HepG2 (cell line): ENCODE measurements at regions not wholly inside any gene's neighbourhood (a gene's known extent, or its start where the extent isn't known, plus 50 kb on each side); places are given as distances from the start of the nearest gene placed in this dataset.

ENCODE experiments used
- ADNP ChIP-seq: sonication (generic); formaldehyde crosslinking; IDR thresholded peaks from 2 replicates; pipeline ENCODE4 v1.4.0; 2020; ENCODE audit warnings: missing genetic modification reagents
- ATF6 ChIP-seq: sonication (generic); formaldehyde crosslinking; conservative IDR thresholded peaks from 2 replicates; pipeline ENCODE4 v1.4.0; 2020; ENCODE audit warnings: missing genetic modification reagents
- HOXA3 ChIP-seq: sonication (generic); formaldehyde crosslinking; IDR thresholded peaks from 2 replicates; pipeline ENCODE4 v1.5.0; 2020; ENCODE audit warnings: missing genetic modification reagents
- NR2F6 ChIP-seq, 2 experiments: IDR thresholded peaks; 2 replicates each; pipeline ENCODE4 v1.6.1; 2016; ENCODE audit warnings: antibody characterized with exemption in 1 of 2, mild to moderate bottlenecking in 1 of 2
- ZBTB1 ChIP-seq: sonication (generic); formaldehyde crosslinking; IDR thresholded peaks from 2 replicates; pipeline ENCODE4 v1.4.0; 2020; ENCODE audit warnings: missing genetic modification reagents, borderline replicate concordance
- ZNF101 ChIP-seq: sonication (generic); formaldehyde crosslinking; IDR thresholded peaks from 2 replicates; pipeline ENCODE4 v1.4.0; 2020; ENCODE audit warnings: mild to moderate bottlenecking, low read depth, missing genetic modification reagents, borderline replicate concordance
- ZNF577 ChIP-seq: sonication (generic); formaldehyde crosslinking; IDR thresholded peaks from 2 replicates; pipeline ENCODE4 v1.4.0; 2020; ENCODE audit warnings: mild to moderate bottlenecking, low read depth, missing genetic modification reagents, borderline replicate concordance
- ZNF749 ChIP-seq: sonication (generic); formaldehyde crosslinking; IDR thresholded peaks from 2 replicates; pipeline ENCODE4 v1.8.0; 2022; ENCODE audit warnings: mild to moderate bottlenecking, missing genetic modification reagents, moderate library complexity, borderline replicate concordance
- ZNF878 ChIP-seq: sonication (generic); formaldehyde crosslinking; IDR thresholded peaks from 2 replicates; pipeline ENCODE4 v1.8.1; 2023; ENCODE audit warnings: mild to moderate bottlenecking, missing genetic modification reagents, moderate library complexity
- ZSCAN30 ChIP-seq: sonication (generic); formaldehyde crosslinking; IDR thresholded peaks from 2 replicates; pipeline ENCODE4 v1.5.0; 2020; ENCODE audit warnings: mild to moderate bottlenecking, missing genetic modification reagents
- TF ChIP-seq, protein P1 (sequence below): sonication (generic); formaldehyde crosslinking; IDR thresholded peaks from 2 replicates; pipeline ENCODE4 v1.5.1; 2020; ENCODE audit warnings: mild to moderate bottlenecking, missing genetic modification reagents, moderate library complexity
- TF ChIP-seq, protein P2 (sequence below): IDR thresholded peaks from 2 replicates; pipeline ENCODE4 v1.6.1; 2016
- TF ChIP-seq, protein P3 (sequence below): sonication (generic); formaldehyde crosslinking; IDR thresholded peaks from 2 replicates; pipeline ENCODE4 v1.4.0; 2020; ENCODE audit warnings: mild to moderate bottlenecking, missing genetic modification reagents, borderline replicate concordance
- TF ChIP-seq, protein P4 (sequence below): sonication (generic); formaldehyde crosslinking; IDR thresholded peaks from 2 replicates; pipeline ENCODE4 v1.9.0; 2021; ENCODE audit warnings: missing genetic modification reagents, borderline replicate concordance

- TF ChIP-seq, protein P1, sequence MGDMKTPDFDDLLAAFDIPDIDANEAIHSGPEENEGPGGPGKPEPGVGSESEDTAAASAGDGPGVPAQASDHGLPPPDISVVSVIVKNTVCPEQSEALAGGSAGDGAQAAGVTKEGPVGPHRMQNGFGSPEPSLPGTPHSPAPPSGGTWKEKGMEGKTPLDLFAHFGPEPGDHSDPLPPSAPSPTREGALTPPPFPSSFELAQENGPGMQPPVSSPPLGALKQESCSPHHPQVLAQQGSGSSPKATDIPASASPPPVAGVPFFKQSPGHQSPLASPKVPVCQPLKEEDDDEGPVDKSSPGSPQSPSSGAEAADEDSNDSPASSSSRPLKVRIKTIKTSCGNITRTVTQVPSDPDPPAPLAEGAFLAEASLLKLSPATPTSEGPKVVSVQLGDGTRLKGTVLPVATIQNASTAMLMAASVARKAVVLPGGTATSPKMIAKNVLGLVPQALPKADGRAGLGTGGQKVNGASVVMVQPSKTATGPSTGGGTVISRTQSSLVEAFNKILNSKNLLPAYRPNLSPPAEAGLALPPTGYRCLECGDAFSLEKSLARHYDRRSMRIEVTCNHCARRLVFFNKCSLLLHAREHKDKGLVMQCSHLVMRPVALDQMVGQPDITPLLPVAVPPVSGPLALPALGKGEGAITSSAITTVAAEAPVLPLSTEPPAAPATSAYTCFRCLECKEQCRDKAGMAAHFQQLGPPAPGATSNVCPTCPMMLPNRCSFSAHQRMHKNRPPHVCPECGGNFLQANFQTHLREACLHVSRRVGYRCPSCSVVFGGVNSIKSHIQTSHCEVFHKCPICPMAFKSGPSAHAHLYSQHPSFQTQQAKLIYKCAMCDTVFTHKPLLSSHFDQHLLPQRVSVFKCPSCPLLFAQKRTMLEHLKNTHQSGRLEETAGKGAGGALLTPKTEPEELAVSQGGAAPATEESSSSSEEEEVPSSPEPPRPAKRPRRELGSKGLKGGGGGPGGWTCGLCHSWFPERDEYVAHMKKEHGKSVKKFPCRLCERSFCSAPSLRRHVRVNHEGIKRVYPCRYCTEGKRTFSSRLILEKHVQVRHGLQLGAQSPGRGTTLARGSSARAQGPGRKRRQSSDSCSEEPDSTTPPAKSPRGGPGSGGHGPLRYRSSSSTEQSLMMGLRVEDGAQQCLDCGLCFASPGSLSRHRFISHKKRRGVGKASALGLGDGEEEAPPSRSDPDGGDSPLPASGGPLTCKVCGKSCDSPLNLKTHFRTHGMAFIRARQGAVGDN (CRISPR knock-in tag): peak; percentile 91
- TF ChIP-seq ZNF577 (CRISPR knock-in tag) (no peak), ATF6 (CRISPR knock-in tag) (no peak), ADNP (no peak), NR2F6 (IDR thresholded peaks at IDR 0.05) (no peak), NR2F6 (CRISPR knock-in tag; IDR thresholded peaks at IDR 0.05) (peak; percentile 33; the same call in 1 of the 2 replicates), ZNF749 (CRISPR knock-in tag) (no peak), ZNF101 (CRISPR knock-in tag) (no peak), ZSCAN30 (CRISPR knock-in tag) (no peak), HOXA3 (CRISPR knock-in tag) (peak; percentile 92), ZBTB1 (peak; percentile 84; the same call in 1 of the 2 replicates), ZNF878 (CRISPR knock-in tag) (no peak)
- TF ChIP-seq, protein P2, sequence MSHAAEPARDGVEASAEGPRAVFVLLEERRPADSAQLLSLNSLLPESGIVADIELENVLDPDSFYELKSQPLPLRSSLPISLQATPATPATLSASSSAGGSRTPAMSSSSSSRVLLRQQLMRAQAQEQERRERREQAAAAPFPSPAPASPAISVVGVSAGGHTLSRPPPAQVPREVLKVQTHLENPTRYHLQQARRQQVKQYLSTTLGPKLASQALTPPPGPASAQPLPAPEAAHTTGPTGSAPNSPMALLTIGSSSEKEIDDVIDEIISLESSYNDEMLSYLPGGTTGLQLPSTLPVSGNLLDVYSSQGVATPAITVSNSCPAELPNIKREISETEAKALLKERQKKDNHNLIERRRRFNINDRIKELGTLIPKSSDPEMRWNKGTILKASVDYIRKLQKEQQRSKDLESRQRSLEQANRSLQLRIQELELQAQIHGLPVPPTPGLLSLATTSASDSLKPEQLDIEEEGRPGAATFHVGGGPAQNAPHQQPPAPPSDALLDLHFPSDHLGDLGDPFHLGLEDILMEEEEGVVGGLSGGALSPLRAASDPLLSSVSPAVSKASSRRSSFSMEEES (CRISPR knock-in tag): peak; percentile 67
- TF ChIP-seq, protein P3, sequence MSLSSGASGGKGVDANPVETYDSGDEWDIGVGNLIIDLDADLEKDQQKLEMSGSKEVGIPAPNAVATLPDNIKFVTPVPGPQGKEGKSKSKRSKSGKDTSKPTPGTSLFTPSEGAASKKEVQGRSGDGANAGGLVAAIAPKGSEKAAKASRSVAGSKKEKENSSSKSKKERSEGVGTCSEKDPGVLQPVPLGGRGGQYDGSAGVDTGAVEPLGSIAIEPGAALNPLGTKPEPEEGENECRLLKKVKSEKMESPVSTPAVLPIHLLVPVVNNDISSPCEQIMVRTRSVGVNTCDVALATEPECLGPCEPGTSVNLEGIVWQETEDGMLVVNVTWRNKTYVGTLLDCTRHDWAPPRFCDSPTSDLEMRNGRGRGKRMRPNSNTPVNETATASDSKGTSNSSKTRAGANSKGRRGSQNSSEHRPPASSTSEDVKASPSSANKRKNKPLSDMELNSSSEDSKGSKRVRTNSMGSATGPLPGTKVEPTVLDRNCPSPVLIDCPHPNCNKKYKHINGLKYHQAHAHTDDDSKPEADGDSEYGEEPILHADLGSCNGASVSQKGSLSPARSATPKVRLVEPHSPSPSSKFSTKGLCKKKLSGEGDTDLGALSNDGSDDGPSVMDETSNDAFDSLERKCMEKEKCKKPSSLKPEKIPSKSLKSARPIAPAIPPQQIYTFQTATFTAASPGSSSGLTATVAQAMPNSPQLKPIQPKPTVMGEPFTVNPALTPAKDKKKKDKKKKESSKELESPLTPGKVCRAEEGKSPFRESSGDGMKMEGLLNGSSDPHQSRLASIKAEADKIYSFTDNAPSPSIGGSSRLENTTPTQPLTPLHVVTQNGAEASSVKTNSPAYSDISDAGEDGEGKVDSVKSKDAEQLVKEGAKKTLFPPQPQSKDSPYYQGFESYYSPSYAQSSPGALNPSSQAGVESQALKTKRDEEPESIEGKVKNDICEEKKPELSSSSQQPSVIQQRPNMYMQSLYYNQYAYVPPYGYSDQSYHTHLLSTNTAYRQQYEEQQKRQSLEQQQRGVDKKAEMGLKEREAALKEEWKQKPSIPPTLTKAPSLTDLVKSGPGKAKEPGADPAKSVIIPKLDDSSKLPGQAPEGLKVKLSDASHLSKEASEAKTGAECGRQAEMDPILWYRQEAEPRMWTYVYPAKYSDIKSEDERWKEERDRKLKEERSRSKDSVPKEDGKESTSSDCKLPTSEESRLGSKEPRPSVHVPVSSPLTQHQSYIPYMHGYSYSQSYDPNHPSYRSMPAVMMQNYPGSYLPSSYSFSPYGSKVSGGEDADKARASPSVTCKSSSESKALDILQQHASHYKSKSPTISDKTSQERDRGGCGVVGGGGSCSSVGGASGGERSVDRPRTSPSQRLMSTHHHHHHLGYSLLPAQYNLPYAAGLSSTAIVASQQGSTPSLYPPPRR (CRISPR knock-in tag): peak; percentile 53; the same call in 1 of the 2 replicates
- TF ChIP-seq, protein P4, sequence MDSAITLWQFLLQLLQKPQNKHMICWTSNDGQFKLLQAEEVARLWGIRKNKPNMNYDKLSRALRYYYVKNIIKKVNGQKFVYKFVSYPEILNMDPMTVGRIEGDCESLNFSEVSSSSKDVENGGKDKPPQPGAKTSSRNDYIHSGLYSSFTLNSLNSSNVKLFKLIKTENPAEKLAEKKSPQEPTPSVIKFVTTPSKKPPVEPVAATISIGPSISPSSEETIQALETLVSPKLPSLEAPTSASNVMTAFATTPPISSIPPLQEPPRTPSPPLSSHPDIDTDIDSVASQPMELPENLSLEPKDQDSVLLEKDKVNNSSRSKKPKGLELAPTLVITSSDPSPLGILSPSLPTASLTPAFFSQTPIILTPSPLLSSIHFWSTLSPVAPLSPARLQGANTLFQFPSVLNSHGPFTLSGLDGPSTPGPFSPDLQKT (CRISPR knock-in tag): no peak
Observed at GRCh38 chr15:24878153-24878552, 76.6 kb upstream of the SNRPN start (continued).
